ENCODE measurements at regions not wholly inside any gene's neighbourhood (a gene's known extent, or its start where the extent isn't known, plus 50 kb on each side); places are given as distances from the start of the nearest gene placed in this dataset.

GRCh38 chr6:43952746-43953145 is 174.5 kb downstream of the MRPL14 start (continued):
- peak; percentile 60; the same call in 1 of the 2 replicates for TF ChIP-seq NKRF (IDR thresholded peaks at IDR 0.05; ENCODE audit: borderline replicate concordance)
- TF ChIP-seq ATF3 (IDR thresholded peaks at IDR 0.05), result peak; percentile 70
- TF ChIP-seq ATF3 (CRISPR knock-in tag; conservative IDR thresholded peaks at IDR 0.05), result no peak
- no peak for TF ChIP-seq FOSL1 (tag; conservative IDR thresholded peaks at IDR 0.05)
- no peak for TF ChIP-seq ZNF76 (CRISPR knock-in tag; IDR thresholded peaks at IDR 0.05; ENCODE audit: borderline replicate concordance)
- peak; percentile 65 for TF ChIP-seq ADNP (tag; IDR thresholded peaks at IDR 0.05)
- TF ChIP-seq GABPA (tag; conservative IDR thresholded peaks at IDR 0.05; ENCODE audit: low read depth), result 0 out of 2 replicates have a peak, but pooled peaks have one; percentile 16
- peak; percentile 48; the same call in 1 of the 2 replicates for TF ChIP-seq ZKSCAN1 (IDR thresholded peaks at IDR 0.05; ENCODE audit: low read depth, low read length)
- TF ChIP-seq TOE1 (IDR thresholded peaks at IDR 0.05; ENCODE audit: borderline replicate concordance), result 0 out of 2 replicates have a peak, but pooled peaks have one; percentile 36
- TF ChIP-seq TOE1 (CRISPR knock-in tag; IDR thresholded peaks at IDR 0.05; ENCODE audit: borderline replicate concordance, low read depth), result no peak
- TF ChIP-seq MLLT1 (IDR thresholded peaks at IDR 0.05), result 0 out of 4 replicates have a peak, but pooled peaks of 1 of the 2 experiments have one; percentile 36
- peak; percentile 73 for TF ChIP-seq EHMT2 (IDR thresholded peaks at IDR 0.05)
- TF ChIP-seq FOXP1 (CRISPR knock-in tag; IDR thresholded peaks at IDR 0.05), result peak; percentile 68; the same call in 1 of the 2 replicates
- TF ChIP-seq NCOA4 (IDR thresholded peaks at IDR 0.05; ENCODE audit: partially characterized antibody), result peak; percentile 35
- TF ChIP-seq HIVEP1 (CRISPR knock-in tag; IDR thresholded peaks at IDR 0.05), result peak; percentile 44; the same call in 1 of the 2 replicates
- no peak for TF ChIP-seq ZNF586 (CRISPR knock-in tag; conservative IDR thresholded peaks at IDR 0.05)
- no peak for TF ChIP-seq ZFP1 (CRISPR knock-in tag; IDR thresholded peaks at IDR 0.05)
- TF ChIP-seq CEBPB (tag; IDR thresholded peaks at IDR 0.05), result peak; percentile 61; the same call in 1 of the 2 replicates
- peak; percentile 26; the same call in 1 of the 2 replicates for TF ChIP-seq CREB3L1 (IDR thresholded peaks at IDR 0.05; ENCODE audit: borderline replicate concordance, low read depth)
- TF ChIP-seq NUFIP1 (IDR thresholded peaks at IDR 0.05; ENCODE audit: partially characterized antibody), result peak; percentile 12

All from K562 (cell line).